H1 (cell line): ENCODE measurements at regions not wholly inside any gene's neighbourhood (a gene's known extent, or its start where the extent isn't known, plus 50 kb on each side); places are given as distances from the start of the nearest gene placed in this dataset.
A peak's percentile ranks its signal among the peaks of the same experiment; 100 is the strongest.

Source experiments
- CTCF ChIA-PET: fragments of 300-600 bp; sonication (Branson Sonifier 250); formaldehyde crosslinking; loops from one replicate; lab custom pipeline; 2021; ENCODE audit not compliant: partially characterized antibody; lab: Charles Lee
- POLR2A ChIA-PET: fragments of 300-600 bp; sonication (Branson Sonifier 250); formaldehyde crosslinking; loops from one replicate; lab custom pipeline; 2021; ENCODE audit warnings: inconsistent platforms; ENCODE audit not compliant: partially characterized antibody; lab: Charles Lee
- DNase-seq, 2 experiments: peaks; one replicate each; pipeline versions ENCODE4 v3.0.0 to v3.0.0-alpha.2; 2010 to 2022; ENCODE audit warnings: low spot score in 2 of 2, low read depth in 1 of 2, mixed read lengths in 1 of 2
- FAIRE-seq: peaks from 2 replicates; lab custom pipeline; 2011; peaks lifted over from hg19 to GRCh38; lab: Jason Lieb, UNC
- H2AFZ ChIP-seq: 2 replicates; pipeline ENCODE4 v1.8.1; 2012; ENCODE audit warnings: low read length, inconsistent platforms
- H2AK5ac ChIP-seq: 2 replicates; pipeline ENCODE4 v1.6.1; 2013; ENCODE audit warnings: low read depth, low read length
- H2BK120ac ChIP-seq: replicated peaks from 2 replicates; pipeline ENCODE3; 2013; ENCODE audit warnings: low read depth, low read length, inconsistent platforms
- H2BK12ac ChIP-seq: 2 replicates; pipeline ENCODE4 v1.6.1; 2013; ENCODE audit warnings: low read depth, low read length
- H2BK15ac ChIP-seq: 2 replicates; pipeline ENCODE4 v1.6.1; 2013; ENCODE audit warnings: low read length
- H2BK20ac ChIP-seq: 2 replicates; pipeline ENCODE4 v1.6.1; 2013; ENCODE audit warnings: low read length
- H2BK5ac ChIP-seq: 2 replicates; pipeline ENCODE4 v1.6.1; 2013; ENCODE audit warnings: low read depth, low read length
- H3K14ac ChIP-seq: 2 replicates; pipeline ENCODE4 v1.6.1; 2013; ENCODE audit warnings: inconsistent platforms; ENCODE audit not compliant: insufficient read length
- H3K18ac ChIP-seq: 2 replicates; pipeline ENCODE4 v1.6.1; 2013; ENCODE audit warnings: low read length; ENCODE audit errors: extremely low read depth
- H3K23ac ChIP-seq: 2 replicates; pipeline ENCODE4 v1.6.1; 2013; ENCODE audit warnings: inconsistent platforms; ENCODE audit not compliant: insufficient read length
- H3K23me2 ChIP-seq: 2 replicates; pipeline ENCODE4 v1.6.1; 2013; ENCODE audit warnings: low read depth, low read length
- H3K27ac ChIP-seq: 2 replicates; pipeline ENCODE4 v1.6.1; 2011; ENCODE audit warnings: low read depth, low read length, inconsistent platforms
- H3K27me3 ChIP-seq, 4 experiments: replicated peaks in 1 of 4; 1 replicate in 1 of 4; 2 replicates in 3 of 4; pipeline versions ENCODE4 v1.6.1 to v1.8.1; 2011 to 2013; ENCODE audit warnings: low read length in 3 of 4, mild to moderate bottlenecking in 3 of 4, inconsistent platforms in 2 of 4, mixed read lengths in 2 of 4, moderate library complexity in 1 of 4; ENCODE audit not compliant: control insufficient read depth in 3 of 4, insufficient read depth in 3 of 4; ENCODE audit errors: extremely low read depth in 1 of 4
- H3K36me3 ChIP-seq, 4 experiments: 2 replicates each; pipeline versions ENCODE4 v1.6.1 to v1.8.1; 2011 to 2013; ENCODE audit warnings: mild to moderate bottlenecking in 4 of 4, low read length in 3 of 4, moderate library complexity in 2 of 4, control low read depth in 1 of 4, inconsistent platforms in 1 of 4; ENCODE audit not compliant: insufficient read depth in 4 of 4, control insufficient read depth in 2 of 4
- H3K4ac ChIP-seq: replicated peaks from 2 replicates; pipeline ENCODE3; 2013; ENCODE audit warnings: low read length, low read depth, mixed read lengths, inconsistent platforms; ENCODE audit not compliant: insufficient read length
- H3K4me1 ChIP-seq, 4 experiments: replicated peaks in 1 of 4; 1 replicate in 1 of 4; 2 replicates in 3 of 4; pipeline versions ENCODE4 v1.6.1 to v1.8.1; 2011 to 2013; ENCODE audit warnings: low read length in 3 of 4, inconsistent platforms in 2 of 4, mixed read lengths in 1 of 4; ENCODE audit not compliant: insufficient read depth in 4 of 4, control insufficient read depth in 3 of 4
- H3K4me2 ChIP-seq, 2 experiments: 2 replicates each; pipeline versions ENCODE4 v1.6.1 to v1.8.1; 2011 to 2013; ENCODE audit warnings: low read depth in 2 of 2, low read length in 2 of 2, control low read depth in 1 of 2, inconsistent platforms in 1 of 2, mild to moderate bottlenecking in 1 of 2; ENCODE audit not compliant: insufficient read depth in 1 of 2
- H3K4me3 ChIP-seq, 4 experiments: fragments of 200-600, 300-600 bp in 1 of 4; sonication (generic), shearing (Covaris generic), sonication (Bioruptor Twin) in 1 of 4; 2 replicates each; pipeline versions ENCODE4 v1.5.1 to v1.8.1; 2011 to 2016; ENCODE audit warnings: low read length in 4 of 4, low read depth in 3 of 4, control low read depth in 2 of 4, inconsistent platforms in 2 of 4, mild to moderate bottlenecking in 2 of 4, mixed read lengths in 1 of 4, moderate library complexity in 1 of 4; ENCODE audit not compliant: insufficient read depth in 2 of 4; ENCODE audit errors: extremely low read depth in 1 of 4
- H3K56ac ChIP-seq: replicated peaks from 2 replicates; pipeline ENCODE3; 2013; ENCODE audit warnings: low read depth, mild to moderate bottlenecking, mixed read lengths, low read length, inconsistent platforms; ENCODE audit not compliant: insufficient read length
- H3K79me1 ChIP-seq: 2 replicates; pipeline ENCODE4 v1.6.1; 2013; ENCODE audit warnings: low read depth, low read length, control low read depth
- H3K79me2 ChIP-seq, 2 experiments: 2 replicates each; pipeline versions ENCODE4 v1.6.1 to v1.8.1; 2012 to 2013; ENCODE audit warnings: low read length in 2 of 2, mild to moderate bottlenecking in 2 of 2, inconsistent platforms in 1 of 2; ENCODE audit not compliant: insufficient read depth in 2 of 2, control insufficient read depth in 1 of 2
- H3K9ac ChIP-seq, 4 experiments: replicated peaks in 1 of 4; 1 replicate in 1 of 4; 2 replicates in 3 of 4; pipeline versions ENCODE4 v1.6.1 to v1.8.1; 2011 to 2013; ENCODE audit warnings: low read depth in 3 of 4, low read length in 3 of 4, control low read depth in 2 of 4, mild to moderate bottlenecking in 2 of 4, moderate library complexity in 2 of 4, inconsistent platforms in 1 of 4; ENCODE audit errors: extremely low read depth in 1 of 4
- H3K9me3 ChIP-seq, 2 experiments: 2 replicates each; pipeline versions ENCODE4 v1.6.1 to v1.8.1; 2012 to 2013; ENCODE audit warnings: mild to moderate bottlenecking in 2 of 2, moderate library complexity in 2 of 2, control low read depth in 1 of 2, inconsistent platforms in 1 of 2, low read depth in 1 of 2, low read length in 1 of 2, mixed read lengths in 1 of 2; ENCODE audit not compliant: insufficient read depth in 2 of 2
- H4K20me1 ChIP-seq, 2 experiments: replicated peaks in 1 of 2; 2 replicates each; pipeline versions ENCODE3 to v1.8.1; 2011 to 2013; ENCODE audit warnings: inconsistent platforms in 2 of 2, low read length in 2 of 2, mild to moderate bottlenecking in 1 of 2; ENCODE audit not compliant: insufficient read depth in 2 of 2, control insufficient read depth in 1 of 2
- H4K5ac ChIP-seq: 2 replicates; pipeline ENCODE4 v1.6.1; 2013; ENCODE audit warnings: low read length, low read depth, mixed read lengths, inconsistent platforms; ENCODE audit not compliant: insufficient read length
- H4K8ac ChIP-seq: 2 replicates; pipeline ENCODE4 v1.8.0; 2013; ENCODE audit warnings: mild to moderate bottlenecking, moderate library complexity, low read length, inconsistent platforms; ENCODE audit not compliant: insufficient read depth; ENCODE audit errors: extremely low read depth
- H4K91ac ChIP-seq: replicated peaks from 2 replicates; pipeline ENCODE3; 2013; ENCODE audit warnings: low read length, mixed read lengths, inconsistent platforms; ENCODE audit not compliant: insufficient read length
- CREB1 ChIP-seq: IDR thresholded peaks from 2 replicates; pipeline ENCODE4 v1.6.1; 2012; ENCODE audit warnings: inconsistent platforms
- JUN ChIP-seq: IDR thresholded peaks from 2 replicates; pipeline ENCODE4 v1.6.1; 2011; ENCODE audit warnings: low read depth, mild to moderate bottlenecking, improper control_type of control experiment, low read length
- NRF1 ChIP-seq: IDR thresholded peaks from 2 replicates; pipeline ENCODE4 v1.6.1; 2011; ENCODE audit warnings: mild to moderate bottlenecking, low read depth, low read length, improper control_type of control experiment
- SIRT6 ChIP-seq: IDR thresholded peaks from one replicate; pipeline ENCODE4 v1.7.1; 2012; ENCODE audit warnings: low read length, inconsistent platforms
- WGBS, 2 experiments: shearing (Covaris generic) in 1 of 2; methylation state at CpG; one replicate each; pipeline versions ENCODE4 v1.1.6 to v1.1.7; 2013 to 2015; ENCODE audit warnings: low lambda C conversion rate in 2 of 2, mixed read lengths in 2 of 2, inconsistent platforms in 1 of 2, low coverage in 1 of 2, missing lambda C conversion rate in 1 of 2; ENCODE audit not compliant: insufficient replicate concordance in 2 of 2, insufficient coverage in 1 of 2, insufficient read length in 1 of 2; ENCODE audit errors: extremely low coverage in 1 of 2, missing lambda C conversion rate in 1 of 2; 5-methylcytosine and 5-hydroxymethylcytosine counted together
- TF ChIP-seq, protein P1 (sequence below): IDR thresholded peaks from 2 replicates; pipeline ENCODE4 v1.6.1; 2011; ENCODE audit warnings: low read depth, mild to moderate bottlenecking, low read length; ENCODE audit not compliant: insufficient read depth

DNA sequence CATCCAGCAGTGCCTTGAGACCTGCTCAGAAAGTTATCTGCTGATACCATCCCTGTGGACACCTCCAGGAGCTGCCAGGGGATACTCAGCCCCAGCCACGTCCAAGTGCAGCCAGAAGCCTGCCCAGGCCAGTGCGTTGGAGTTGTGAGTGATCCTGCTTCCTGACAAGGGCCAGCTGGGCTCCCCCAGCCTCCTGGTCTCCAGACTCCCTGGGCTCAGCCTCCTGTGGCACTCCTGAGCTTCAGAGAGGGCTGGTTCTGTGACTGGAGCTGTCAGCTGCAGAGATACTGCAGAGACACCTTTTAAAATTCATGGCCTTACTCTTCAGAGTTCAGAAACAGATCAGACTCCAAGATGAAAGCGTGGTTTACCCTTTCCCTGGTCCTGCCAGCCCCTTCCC, 515.9 kb downstream of the CD83 start:
- WGBS, 2 experiments = 86% methylated on average over 3 of the region's 3 CpGs; no CpG with 5 or more reads in 1 of the 2 experiments
- CTCF ChIA-PET = interaction anchor here (0.8 kb wide), 1 partner anchor 492 kb away, joined by 3 read pairs; no protein-coding TSS in a partner anchor
- H3K4me1 ChIP-seq = peaks cover 0 to 5% (median 0%) of the 10 kb centered on the region in 4 experiments; a peak in 2 of 7 replicates

More for the DNA sequence above, 515.9 kb downstream of the CD83 start:
- H3K18ac ChIP-seq = 0 out of 2 replicates have a peak overlapping the region, but pooled peaks have one; percentile 41
- no peak overlapping the region; the same call in 1 of the 2 replicates for H2BK12ac ChIP-seq
- no peaks in the 10 kb centered on the region for H4K20me1 ChIP-seq
- no peak overlapping the region for H3K14ac ChIP-seq
- no peak overlapping the region for H3K27ac ChIP-seq
- H3K23ac ChIP-seq = no peak overlapping the region
- no peak overlapping the region for H3K9ac ChIP-seq
- no peak overlapping the region for H4K5ac ChIP-seq
- peak overlapping the region; percentile 42 for H4K91ac ChIP-seq
- H3K36me3 ChIP-seq = no peaks in the 10 kb centered on the region
- H3K4ac ChIP-seq = no peak overlapping the region
- no peak overlapping the region for H2AFZ ChIP-seq
- FAIRE-seq (no peak), DNase-seq (no peak)
- H2BK15ac ChIP-seq = no peak overlapping the region
- no peaks in the 10 kb centered on the region for H3K79me1 ChIP-seq
- H3K79me2 ChIP-seq = no peaks in the 10 kb centered on the region
- H3K4me3 ChIP-seq = no peak overlapping the region
- H2BK5ac ChIP-seq = no peak overlapping the region
- H2AK5ac ChIP-seq = no peak overlapping the region
- no peak overlapping the region for H3K4me2 ChIP-seq
- no peaks in the 10 kb centered on the region for H3K27me3 ChIP-seq
- H2BK120ac ChIP-seq = no peak overlapping the region
- no peak overlapping the region; the same call in 1 of the 2 replicates for H4K8ac ChIP-seq
- POLR2A ChIA-PET = no interaction called here
- no peak overlapping the region for H2BK20ac ChIP-seq
- TF ChIP-seq JUN = no peak
- TF ChIP-seq, protein P1, sequence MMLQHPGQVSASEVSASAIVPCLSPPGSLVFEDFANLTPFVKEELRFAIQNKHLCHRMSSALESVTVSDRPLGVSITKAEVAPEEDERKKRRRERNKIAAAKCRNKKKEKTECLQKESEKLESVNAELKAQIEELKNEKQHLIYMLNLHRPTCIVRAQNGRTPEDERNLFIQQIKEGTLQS = no peak
- no peak for TF ChIP-seq CREB1
- TF ChIP-seq SIRT6 = no peak
- TF ChIP-seq NRF1 = no peak
- no peak overlapping the region for H3K56ac ChIP-seq
- H3K23me2 ChIP-seq = no peaks in the 10 kb centered on the region
- no peaks in the 10 kb centered on the region for H3K9me3 ChIP-seq
